ENCODE measurements at regions not wholly inside any gene's neighbourhood (a gene's known extent, or its start where the extent isn't known, plus 50 kb on each side); places are given as distances from the start of the nearest gene placed in this dataset.
"Not testable (repeated sequence)": the region's sequence is repeated elsewhere in the genome, so short reads cannot be mapped to it uniquely, and the experiment has no call there.

DNA sequence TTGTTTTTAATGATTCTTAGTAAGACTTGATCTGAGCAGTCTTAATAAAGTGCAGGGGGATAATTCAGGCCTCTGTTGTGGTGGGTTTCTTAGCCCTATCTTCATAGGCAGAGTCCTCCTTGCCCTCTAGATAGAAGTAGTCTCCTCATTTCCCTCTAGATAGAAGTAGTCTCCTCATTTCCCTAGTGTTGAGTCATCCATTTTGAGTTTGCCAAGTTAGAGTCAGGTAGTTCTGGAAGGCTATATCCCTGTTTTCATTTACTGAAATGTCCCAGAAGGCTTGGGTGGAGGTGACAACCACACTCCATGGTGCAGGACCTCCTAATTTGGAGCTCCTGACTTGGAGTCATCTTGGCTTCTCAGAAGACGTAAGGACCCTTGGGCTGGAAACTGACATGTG, 384.6 kb downstream of the MLLT3 start:
- no peak for FAIRE-seq

DNA sequence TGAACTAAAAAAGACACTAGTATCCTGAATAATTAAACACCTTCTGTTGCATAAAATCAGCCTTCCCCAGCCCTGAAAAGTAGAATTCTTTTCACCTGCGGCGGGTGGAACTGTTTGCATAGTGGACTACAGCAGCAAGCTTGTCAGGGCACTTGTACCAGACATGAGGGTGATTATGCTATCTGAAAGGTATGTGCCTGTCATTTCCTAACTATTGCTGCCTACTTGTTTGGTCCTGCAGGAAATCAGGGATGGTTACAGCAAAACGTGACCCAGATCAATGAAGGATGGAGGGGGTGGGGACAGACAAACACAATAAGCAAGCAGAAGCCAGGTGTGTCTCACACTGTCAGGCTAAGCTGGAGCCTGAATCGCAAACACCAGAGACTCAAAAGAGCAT, 385.6 kb downstream of the MLLT3 start:
- FAIRE-seq = no peak

DNA sequence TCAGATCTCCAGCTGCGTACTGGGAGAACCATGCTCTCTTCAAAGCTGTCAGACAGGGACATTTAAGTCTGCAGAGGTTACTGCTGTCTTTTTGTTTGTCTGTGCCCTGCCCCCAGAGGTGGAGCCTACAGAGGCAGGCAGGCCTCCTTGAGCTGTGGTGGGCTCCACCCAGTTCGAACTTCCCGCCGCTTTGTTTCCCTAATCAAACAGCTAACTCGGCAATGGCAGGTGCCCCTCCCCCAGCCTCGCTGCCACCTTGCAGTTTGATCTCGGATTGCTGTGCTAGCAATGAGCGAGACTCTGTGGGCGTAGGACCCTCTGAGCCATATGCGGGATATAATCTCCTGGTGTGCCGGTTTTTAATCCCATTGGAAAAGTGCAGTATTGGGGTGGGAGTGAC, 387.1 kb downstream of the MLLT3 start:
- FAIRE-seq = not testable (repeated sequence)

DNA sequence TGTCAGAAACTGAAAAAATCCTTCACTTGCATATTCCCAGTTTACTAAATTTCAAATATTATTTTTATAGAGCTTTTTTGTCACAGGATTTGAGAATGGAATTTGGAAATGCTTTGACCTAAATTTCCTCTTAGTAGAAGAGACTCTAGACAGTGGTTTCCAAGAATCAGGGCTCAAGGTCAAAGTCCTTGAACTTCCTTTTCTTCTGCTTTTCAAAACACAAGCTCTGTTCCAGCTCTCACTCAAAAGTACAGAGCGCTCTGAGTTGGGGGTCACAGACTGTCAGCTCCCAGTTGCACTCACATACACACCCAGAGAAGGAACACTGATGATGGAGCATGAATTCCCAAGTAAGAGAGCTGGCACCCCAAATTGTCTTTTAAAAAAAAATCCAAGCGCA, 394.2 kb downstream of the MLLT3 start:
- FAIRE-seq = no peak

DNA sequence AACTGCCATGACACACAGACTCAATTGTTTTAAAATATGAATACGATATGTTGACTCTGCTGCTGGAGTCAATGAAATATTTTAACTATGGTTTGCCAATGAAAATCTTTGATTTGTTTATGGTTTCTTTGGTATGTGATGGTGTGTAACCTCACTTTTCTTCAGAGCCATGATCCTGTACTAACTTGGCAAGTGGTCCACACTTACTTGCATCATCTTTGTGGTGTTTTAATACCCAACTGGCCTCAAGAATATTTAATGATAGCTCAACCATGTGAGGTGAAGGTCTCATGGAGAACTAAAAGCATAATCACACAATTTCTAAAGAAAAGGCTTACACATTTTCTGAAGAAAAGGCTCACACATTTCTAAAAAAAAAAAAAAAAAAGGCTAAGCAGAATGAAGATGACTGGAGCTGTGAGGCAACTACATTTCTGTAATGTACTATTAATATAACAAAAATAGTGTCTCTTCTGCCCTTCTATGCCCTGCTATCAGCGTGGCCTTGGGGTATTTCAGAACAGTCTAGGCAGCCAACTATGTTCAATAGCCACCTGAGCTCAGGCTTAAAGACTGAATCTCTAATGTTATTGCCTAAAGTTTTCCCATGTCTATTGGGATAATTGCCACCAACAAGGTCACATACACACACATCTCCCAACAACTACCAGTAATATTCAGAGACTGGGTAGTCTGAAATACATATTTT, 395.0 kb downstream of the MLLT3 start:
- no peak for FAIRE-seq

DNA sequence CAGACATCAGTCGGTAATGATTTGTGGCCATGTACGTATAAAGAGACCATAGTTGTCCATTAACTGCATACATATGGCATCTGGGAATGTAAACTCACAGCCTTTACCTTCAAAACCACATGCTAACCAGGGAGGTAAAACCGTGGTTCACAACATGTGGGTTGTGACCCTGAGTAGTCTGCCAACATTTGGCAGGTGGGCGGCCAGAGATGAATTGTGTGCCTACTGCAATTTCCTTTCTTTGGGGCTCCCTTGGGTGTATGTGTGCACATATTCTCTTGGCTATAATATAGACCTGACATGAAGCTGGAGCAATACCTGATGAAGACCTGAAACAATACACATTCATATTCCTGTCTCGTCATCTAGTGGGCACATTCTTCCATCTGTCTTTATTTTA, 396.0 kb downstream of the MLLT3 start:
- no peak for FAIRE-seq

DNA sequence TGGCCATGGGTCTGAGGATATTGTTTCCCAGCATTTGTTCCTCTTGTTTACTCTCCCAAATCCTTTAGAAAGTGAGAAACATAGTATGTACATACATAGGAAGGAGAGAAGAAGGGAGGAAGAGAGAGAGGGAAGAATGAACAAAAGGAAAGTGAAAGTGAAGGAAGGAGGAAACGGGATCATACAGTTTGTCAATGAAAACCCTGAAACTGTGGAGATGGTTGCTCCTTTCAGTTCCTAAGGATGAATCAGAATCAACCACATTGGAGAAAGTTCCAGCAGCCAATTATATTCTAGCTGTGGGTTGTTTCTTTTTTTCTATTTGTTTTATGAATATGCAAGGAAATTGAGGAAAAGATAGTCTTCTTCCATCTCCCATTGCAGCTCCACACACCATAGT, 396.5 kb downstream of the MLLT3 start:
- no peak for FAIRE-seq

DNA sequence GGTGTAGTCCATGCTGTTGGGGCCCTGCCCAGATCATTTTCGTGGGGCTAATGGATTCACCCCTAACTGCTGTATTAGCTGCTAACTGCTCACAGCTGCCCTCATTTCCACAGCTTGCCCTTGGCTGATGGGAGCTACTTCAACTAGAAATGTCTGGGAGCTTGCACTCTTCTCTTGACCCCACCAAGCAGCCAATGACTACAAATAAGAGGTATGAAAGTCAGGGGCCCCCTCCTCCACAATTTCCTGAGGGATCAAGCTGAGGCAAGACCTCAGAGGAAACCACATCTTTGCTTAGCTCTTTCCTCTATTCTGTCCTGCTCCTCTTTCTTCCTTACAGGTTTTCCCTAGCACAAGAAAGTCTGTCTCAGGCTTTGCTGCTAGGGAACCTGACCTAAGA, 397.5 kb downstream of the MLLT3 start:
- no peak for FAIRE-seq

DNA sequence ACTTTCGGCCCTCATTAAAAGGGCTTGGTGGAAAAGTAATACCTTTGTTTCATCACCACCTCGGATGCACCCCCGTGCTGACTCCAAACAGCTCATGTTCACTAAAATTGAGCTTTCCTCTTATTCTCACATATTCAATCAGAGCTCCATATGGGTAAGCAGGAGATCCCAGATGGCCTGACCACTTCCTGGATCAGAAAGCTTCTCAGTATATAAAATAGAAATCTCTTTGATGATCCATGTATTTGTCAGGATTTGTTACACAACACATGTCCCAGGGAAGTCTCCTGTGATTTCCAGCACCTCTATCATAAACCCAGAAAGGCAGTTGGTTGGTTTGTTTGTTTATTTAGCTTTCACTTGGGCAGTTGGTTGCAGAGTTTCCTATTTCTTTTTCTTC, 402.0 kb downstream of the MLLT3 start:
- FAIRE-seq = no peak

DNA sequence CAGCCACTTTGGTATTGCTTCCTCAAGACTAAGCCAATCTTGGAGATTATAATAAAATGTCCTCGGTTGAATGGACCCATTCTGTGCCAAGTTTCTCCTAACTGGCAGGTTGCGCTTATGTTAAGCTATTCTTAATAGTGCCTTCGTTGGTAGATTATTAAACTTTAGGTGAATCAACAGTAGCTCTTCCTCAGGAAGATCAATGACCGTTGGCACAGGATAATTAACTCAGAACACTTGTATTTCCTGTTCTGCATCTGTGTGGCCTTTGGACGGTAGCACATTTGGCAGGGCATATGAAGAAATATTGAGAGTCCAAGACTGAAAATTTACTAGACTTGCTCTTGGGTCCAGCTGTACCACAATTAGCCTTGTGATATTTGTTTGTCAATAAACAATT, 402.9 kb downstream of the MLLT3 start:
- no peak for FAIRE-seq

DNA sequence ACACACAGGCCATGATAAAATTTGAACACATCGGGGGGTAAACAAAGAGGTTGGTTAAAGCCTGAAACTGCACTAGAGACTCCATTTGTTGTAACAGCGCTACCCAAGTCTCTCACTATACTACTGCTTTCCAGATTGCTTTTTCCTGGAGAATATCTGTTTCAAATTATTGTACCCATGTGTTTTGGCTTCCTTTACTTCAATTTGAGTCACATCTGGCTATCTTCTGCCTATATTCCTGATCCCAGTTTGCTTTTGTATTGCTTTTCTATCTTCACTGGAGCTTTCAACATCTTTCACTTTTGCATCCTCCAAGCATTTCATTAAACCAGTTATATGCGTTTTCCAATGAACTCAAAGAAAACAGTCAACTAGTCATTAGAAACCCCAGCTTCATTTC, 404.7 kb downstream of the MLLT3 start:
- no peak for FAIRE-seq

DNA sequence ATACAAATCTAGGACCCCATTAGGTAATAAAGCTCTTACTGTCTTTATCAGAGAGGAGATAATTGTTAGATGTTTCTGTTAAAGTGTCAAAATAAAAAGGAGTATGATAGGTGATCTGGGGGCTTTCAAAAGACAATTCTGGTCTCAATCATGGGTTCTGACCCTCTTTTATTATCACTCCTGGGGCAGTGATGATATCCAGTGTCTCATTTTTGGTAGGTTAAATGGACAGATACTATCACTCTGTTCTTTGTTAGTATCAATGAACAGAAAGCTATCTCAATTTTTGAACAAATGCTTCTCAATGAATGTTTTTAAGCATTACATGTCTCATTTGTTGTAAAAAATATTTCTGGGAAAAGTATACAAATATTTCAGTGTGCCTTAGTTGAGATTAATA, 405.9 kb downstream of the MLLT3 start:
- no peak for FAIRE-seq

DNA sequence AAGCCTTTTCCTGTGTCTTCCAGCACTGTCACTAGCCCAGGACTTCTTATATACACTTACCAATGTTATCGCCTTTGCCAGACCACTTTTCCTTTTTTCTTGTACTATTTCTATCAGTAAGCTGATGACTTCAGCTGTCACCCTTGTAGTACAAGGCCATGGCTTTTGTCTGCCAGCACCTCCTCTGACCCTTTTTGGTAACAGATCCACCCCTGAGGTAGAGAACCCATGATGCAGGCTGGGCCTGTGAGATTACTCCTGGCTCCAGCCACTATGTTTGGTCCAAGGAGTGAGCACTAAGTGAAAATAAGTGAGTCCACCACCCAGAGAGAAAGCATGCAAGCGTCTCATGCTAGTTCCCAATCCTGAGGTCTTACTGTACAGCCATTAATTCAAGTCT, 406.7 kb downstream of the MLLT3 start:
- no peak for FAIRE-seq

DNA sequence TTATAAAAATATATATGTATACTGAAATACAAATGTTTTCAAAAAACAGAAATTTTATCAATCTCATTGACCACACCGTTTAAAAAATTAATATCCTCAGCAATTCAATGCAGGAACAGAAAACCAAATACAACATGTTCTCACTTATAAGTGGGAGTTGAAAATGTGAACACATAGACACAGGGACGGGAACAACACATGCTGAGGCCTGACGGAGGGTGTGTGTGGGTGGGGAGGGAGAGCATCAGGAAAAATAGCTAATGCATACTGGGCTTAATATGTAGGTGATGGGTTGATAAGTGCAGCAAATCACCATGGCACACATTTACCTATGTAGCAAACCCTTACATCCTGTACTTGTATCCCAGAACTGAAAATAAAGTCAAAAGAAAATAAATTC, 409.5 kb downstream of the MLLT3 start:
- no peak for FAIRE-seq

DNA sequence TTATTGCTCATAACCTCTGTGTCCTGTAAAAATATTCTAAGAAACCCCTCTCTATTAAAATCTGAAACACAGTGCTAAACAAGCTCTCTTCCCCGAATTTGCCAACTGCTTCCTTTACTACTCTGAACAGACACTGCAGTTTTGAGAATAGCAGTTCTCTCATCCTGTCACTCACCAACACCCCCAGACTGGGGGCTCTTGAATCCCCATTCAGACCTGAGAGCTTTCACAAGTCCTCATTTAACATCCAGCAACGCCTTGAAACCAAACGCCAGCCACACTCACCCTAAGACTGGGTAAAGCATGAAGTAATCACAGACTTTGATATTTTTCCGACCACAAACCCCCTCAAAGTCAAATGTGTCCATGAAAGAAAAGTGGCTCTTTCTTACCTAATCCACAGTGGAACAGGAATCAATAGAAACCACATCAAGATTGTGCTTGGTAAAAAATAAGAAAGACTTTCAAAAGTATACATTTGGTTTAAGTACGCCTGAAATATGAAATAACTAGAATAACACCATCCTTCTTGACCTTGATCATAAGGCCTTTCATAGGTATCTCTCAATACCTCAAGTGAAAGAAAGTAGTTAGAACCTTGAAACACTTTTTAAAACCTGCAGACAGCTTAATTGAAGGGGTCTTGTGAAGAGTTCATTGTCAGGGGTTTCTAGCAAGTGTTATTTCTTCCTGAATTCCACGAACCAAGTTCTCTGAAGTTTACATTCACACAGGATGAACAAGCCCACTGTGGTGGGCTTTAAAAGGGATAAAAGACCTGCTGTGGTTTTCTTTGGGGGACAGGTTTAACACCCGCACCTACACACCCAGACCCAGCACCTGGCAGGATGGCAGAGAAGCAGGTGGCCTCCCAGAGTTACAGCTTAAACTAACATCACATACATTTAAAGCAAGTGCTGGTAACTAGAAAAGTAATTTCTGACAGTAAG, 412.6 kb downstream of the MLLT3 start:
- FAIRE-seq = no peak

DNA sequence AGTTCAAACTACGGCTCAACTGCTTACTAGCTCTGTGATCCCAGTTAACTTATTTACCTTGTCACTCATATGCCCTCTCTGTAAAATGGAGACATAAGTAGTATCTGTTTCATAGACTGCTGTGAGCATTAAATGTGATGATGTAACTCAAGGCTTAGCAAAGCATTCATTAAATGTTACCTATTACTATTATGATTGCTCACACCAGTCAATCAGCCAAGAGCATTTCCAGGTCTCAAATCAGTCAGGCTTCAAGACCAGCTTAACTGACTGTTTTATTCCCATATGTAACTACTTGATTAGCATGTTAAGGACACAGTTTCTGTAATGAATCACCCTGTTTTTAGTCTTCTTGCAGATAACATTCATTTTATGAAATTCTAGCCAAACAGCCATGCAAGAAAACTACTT, 413.3 kb downstream of the MLLT3 start:
- no peak for FAIRE-seq

DNA sequence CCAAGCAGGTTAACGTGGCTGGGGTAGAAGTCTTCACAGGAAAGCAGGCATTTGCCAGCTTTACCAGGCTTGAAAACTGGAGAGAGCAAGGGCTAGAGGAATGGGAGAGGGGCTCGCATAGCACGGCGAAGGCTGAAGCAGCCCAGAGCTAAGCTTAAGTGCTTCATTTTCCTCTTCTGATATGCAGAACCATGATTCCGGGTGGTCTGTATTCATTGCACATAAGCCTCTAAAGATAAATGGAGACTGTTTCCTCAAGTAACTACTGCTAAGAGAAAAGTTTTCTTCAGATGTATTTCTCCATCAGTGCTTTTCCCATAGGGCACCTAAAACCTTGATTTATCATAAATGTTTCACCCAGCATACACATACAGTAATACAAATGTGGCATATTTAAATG, 414.1 kb downstream of the MLLT3 start:
- FAIRE-seq = no peak

DNA sequence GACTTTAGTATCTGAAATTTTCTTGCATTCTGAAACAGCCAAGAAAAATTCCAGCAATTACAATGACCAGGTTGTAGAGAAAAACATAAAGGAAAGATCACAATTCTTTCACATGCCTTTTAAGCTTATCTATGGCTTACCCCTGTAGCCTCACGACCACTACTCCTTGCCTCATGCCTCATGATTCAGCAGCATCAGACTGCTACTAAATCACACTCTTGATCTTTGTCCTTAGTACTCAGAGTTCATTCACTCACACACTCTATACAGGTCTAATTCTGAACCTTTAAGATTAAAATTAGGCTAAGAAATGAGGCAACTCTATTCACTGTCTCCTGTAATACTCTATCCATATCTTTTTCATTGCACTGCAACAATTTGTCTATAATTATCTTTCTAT, 415.1 kb downstream of the MLLT3 start:
- FAIRE-seq = no peak

DNA sequence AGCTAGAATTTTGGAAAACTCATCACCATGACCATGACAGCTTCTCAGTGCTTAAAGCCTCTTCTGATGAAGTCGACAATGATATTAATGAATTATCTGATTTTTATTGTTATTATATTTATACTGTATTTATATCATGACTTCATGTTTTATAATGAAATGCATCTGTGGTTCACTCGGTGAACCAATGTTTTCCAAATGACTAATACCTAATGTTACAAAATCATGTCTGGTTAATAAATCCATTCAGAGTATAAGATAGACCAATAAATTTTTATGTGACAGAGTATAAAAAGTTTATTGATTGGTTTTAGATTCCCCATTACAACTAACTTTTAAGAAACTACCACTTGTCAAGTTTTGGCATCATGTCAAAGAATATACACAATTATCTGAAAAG, 416.5 kb downstream of the MLLT3 start:
- FAIRE-seq = no peak

DNA sequence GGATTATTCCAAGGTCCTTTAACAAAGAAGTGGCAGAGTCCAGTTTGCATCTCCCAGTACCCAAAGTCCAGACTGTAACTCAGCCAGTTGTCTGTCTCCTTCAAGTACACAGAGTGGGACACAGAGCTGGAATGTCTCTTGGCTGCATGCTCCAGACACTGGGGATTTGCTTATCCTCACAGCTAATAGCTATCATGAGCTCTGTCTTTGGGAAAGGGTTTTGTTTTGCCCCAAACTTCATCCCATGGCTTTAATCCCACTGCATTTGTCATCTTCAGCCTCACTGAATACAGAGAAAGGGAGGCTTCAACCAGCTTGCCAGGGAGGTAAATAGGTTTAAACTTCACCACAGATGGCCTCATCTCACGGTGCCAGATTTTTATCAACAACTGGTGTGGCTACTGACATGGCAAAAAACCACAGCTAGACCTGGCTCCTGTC, 412.2 kb upstream of the SLC24A2 start:
- FAIRE-seq = no peak

DNA sequence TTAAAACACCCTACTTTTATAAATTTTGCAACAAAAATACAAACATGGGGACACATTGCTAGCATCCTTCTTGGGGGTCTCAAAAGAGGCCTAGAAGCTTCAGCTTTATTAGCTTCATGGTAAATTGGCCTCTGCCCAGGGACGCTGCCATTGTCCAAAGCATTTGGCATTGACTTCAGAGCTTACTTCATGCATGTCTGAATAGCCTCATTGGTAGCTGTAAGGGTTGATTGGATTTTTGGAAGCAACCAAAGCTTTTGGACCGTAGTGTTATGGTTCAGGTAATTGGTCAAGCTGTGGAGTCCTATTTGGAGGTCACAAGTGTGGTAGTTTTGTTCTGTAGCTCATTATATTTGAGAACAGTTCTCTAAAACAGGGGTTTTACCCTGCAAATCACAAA, 411.7 kb upstream of the SLC24A2 start:
- FAIRE-seq = no peak

DNA sequence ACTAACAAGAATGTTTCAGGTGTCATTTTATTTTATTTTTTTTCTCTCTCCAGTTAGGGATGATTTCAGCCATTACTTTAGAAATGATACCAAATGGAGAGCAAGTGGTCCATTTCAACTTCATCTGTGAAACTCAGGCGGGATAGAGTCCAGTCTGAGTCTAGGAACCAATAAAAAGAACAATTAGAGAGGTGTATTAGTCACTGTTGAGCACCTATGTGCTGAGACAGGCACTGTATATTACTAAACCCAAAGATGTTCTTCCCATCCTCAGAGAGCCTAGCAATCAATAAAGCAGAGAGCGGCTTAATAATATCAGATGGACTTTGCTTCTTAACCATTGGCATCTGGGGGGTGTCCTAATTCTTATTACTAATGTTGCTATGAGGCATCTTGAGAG, 410.3 kb upstream of the SLC24A2 start:
- no peak for FAIRE-seq

DNA sequence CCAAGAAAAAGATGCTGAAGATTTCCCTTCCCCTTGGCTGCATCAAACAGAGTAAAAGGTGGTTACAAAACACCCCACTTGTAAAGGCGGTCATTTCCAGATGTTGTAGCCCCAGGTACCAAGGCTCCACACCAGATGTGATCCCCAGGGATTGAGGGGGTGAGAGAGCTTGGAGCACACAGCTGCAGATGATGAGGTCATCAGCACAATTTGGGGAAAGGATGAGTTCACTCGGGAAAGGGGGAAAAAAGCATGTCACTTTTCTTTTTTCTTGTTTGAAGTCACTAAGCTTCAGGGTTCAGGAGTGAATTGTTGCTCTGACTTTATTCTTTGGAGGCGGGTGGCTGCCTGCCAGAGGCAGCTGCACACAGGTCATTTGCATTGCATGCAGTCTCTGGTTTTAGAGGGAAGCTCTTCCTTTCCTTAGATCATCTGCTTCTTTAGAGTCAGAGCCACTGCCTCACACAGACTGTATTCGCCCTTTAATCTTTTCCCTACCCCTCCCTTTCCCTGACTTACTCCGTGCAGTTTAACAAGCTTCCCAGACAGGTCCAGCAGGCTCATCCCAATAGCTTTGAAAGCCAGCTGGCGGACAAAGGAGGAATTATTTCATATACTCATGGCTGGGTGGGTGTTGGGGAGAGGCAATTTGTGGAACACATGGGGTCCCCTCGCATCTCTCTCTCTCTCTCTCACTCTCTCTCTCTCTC, 409.3 kb upstream of the SLC24A2 start:
- FAIRE-seq = no peak

Measured in islet of Langerhans (tissue), 1 donor.